ENCODE measurements at regions not wholly inside any gene's neighbourhood (a gene's known extent, or its start where the extent isn't known, plus 50 kb on each side); places are given as distances from the start of the nearest gene placed in this dataset.

DNA sequence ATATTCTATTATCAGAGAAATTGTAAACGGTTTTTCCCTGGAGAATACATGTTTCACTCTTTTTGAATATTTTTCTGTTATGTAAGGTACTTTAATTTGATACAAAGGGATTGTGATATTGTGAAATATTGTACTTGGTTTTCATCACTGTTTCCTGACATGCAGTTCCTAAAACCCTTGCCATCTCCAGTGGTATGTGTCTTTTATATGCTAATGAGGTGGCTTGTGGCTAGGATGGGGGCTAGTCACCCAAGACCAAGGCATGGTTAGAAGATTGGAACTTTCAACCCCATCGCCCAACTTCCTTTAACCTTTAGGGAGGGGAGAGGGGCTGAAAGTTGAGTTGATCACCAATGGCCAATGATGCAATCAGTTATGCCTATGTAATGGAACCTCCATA is 160.6 kb downstream of the TAF11L14 start:
- TF ChIP-seq CTCF (conservative IDR thresholded peaks at IDR 0.05; ENCODE audit: low read depth in 2 of 2) (no peak), POLR2AphosphoS5 (IDR thresholded peaks at IDR 0.05; ENCODE audit: low read depth) (no peak)
